CD4-positive, alpha-beta T cell treated with Interleukin-4 for 4 hours (primary cell): ENCODE measurements at regions not wholly inside any gene's neighbourhood (a gene's known extent, or its start where the extent isn't known, plus 50 kb on each side); places are given as distances from the start of the nearest gene placed in this dataset.

Source experiments
- DNase-seq: peaks from one replicate; pipeline ENCODE4 v3.0.0-alpha.2; 2020

DNA sequence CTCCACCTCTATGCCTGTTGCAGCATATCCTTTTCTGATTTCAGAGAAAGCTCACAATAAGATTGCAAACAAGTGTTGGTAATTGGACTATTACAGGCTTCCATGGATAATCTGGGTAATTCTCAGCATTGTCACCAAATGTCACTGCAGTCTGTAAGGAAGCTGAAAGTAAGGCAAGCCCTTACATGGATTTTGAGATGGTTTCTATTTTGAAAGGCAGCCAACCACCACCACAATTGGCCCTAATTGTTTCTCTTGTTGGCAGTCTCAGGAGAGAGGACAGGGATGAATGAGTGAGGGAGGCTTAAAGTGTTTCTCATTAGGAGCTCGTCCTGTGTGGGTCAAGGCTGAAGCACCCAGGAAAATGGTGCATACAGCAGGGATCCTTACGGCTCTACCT lies 879.9 kb downstream of the TUSC7 start:
- no peak for DNase-seq

DNA sequence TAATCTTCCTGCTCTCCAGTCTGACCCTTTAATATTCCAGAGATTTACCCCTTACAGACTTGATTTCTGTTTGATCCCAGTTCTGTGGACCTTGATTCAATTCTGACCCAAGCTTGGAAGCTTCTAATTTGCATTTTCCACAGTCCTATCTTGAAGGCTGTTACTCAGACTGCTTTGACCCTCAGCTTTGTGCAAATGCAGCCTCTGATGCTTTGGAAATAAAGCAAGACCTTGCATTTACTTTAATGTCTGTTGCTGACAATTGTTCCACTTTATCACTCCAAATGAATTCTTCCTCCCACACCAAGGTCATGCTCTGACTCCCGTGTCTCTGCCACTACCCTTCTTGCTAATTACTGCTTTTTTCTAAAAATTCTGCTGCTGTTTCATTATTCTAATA lies 886.0 kb downstream of the TUSC7 start:
- DNase-seq, result no peak

DNA sequence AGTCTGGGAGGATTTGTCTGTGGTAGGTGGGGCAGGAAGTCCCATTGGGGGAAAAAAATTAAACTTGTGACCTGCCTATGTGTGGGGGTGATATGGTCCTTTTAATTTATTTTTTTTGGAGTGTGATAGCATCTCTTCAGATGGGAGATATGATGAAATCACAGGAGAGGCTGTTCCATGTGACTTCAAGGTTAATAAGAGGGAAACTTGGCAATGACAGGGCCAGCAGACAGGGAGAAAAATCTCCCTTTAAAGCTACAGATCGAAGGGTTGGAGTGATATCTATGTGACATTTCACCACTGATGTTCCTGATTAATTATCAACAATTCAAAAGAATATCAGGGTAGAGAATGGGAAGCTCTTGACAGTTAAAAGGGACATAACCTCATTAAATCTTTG lies 886.9 kb downstream of the TUSC7 start:
- no peak for DNase-seq

DNA sequence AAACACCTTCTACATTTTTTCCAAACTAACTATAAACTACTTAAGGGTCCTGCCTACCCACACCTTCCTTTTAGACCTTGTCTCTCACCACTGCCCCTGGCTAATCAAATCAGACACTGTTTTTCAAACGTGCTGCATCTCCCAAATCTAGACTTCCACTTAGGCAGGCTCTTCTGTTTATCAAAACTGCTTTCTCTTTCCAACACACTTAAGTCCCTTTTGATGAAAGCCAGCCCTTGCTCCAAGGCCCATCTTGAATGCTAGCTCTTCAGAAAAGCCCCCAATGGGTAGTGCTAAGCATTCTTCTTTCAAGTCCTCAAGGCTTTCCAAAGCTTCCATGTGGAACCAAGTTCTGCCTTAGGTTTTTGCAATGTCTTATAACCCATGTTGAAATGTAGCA lies 888.3 kb downstream of the TUSC7 start:
- no peak for DNase-seq

DNA sequence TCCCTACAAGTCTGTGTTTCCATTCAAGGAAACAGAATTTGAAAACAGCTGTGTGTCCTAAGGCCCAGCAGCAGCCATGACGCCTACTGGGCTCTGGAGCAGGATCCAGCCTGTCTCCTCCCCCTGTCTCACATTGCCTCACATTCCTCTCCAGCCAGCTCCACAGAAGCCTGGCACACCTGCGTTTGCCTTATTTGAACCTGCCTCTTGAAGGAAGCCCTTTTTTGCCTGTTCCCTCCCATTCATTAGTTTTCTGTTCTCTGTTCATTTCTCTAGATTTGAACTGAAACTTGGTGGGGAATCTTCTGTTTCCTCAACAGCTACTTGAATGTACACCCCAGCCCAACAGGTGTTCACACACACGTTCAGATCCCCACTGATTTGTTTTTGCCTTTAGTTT lies 890.5 kb downstream of the TUSC7 start:
- no peak for DNase-seq

DNA sequence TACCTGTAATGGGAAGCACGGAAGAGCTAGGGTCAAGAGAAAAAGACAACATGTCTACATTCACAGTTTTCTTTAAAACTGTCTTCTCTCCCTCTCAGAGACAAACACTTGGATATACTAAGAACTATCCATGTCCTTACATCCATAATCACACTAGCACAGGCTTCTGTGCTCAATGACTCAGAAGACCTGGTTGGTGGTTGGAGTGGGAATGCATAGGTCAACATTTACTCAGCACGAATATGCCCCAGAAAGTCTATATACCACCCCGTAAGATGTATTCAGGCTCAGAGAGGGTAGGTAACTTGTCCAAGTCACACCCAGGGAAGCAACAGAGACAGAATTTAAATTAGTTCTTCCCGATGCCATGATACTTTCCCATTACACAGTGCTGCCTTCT lies 891.1 kb downstream of the TUSC7 start:
- no peak for DNase-seq

DNA sequence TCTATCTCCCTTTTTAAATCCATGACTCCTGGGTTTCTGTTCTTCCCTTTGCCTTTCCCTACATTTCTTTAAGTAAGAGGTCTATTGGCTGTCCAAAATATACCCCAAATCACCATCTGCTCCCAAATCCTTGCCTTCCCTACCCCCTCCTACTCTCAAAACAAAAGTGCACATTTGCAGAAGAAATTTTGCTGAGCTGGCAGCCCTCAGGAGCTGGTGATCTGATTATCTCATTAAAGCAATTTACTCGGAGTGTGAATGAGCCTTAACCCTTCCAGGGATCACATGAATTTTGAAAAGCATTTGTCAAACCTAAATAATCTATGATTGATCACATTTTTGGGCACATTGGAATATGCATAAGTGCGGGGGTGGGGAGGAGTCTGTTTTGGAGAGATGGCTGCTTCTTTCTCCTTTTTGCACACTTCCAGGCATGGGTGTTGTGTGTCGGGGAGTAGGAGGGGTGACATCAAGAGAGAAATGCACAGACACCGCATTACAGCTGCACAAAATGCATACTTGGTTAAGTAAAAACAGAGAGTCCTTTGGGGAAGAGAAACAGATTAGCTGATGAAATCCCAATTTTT lies 892.6 kb downstream of the TUSC7 start:
- DNase-seq, result no peak

DNA sequence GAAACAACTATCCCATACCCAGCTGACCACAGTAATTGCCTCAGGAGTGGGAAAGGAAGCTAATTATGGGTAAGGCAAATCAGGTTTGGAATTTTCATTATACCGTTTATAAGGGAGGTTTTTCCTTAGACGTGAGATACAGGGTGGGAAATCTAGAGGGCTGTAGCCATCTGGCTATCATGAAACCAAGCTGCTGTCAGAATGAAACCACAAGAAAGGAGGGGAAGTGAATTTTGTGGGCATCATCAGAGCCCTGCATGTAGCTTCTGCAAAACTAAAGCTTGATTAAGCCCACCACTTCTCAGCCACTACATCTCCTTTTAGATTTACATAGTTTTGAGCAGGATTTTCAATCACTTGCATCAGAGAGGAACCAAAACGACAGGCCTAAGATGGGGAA lies 893.5 kb downstream of the TUSC7 start:
- no peak for DNase-seq

DNA sequence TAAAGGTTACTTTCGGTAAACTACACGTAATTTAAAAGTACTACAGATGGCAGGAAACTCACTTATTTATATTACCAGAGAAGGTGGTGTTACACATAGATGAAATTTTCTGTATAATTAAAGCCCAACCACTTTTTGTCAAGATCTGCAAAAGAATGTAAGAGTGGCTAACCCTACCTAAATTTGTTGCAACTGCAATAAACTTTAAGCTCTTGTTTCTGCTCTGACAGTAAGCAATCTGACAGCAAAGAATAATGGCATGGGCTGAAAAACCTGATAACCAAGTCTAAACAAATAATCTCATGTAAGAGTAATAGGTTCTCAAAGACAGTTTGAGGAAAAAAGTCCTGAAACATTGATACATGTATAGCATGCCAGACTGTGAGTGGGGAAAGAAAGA lies 897.3 kb downstream of the TUSC7 start:
- no peak for DNase-seq

DNA sequence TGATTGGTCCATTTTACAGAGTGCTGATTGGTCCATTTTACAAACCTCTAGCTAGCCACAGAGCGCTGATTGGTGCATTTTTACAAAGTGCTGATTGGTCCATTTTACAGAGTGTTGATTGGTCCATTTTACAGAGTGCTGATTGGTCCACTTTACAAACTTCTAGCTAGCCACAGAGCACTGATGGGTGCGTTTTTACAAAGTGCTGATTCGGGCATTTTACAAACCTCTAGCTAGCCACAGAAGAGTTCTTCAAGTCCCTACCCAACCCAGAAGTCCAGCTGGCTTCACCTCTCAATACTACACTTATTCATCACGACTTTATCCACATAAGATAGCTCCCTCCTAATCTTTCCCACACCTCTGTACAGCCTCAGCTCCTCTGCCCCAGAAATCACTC lies 899.8 kb downstream of the TUSC7 start:
- DNase-seq, result no peak

DNA sequence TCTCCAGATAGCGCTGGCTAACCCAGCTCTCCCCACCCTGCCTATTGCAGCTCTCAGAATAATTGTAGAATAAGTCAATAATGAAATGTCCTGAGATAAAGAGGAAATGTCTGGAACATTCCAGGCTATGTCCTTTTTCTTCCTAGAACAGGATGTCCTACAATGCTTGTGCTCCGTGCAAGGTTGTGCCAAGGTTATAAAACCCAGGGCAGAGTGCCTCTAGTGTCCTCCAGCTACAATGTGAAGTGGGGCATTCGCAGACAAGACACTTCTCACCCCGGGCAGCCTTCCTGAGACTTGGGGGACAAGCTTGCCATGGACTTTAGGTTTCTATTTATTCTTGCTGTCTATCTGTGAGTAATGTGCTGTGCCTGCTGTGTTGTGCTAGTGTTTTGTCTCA lies 900.6 kb downstream of the TUSC7 start:
- DNase-seq, result no peak

DNA sequence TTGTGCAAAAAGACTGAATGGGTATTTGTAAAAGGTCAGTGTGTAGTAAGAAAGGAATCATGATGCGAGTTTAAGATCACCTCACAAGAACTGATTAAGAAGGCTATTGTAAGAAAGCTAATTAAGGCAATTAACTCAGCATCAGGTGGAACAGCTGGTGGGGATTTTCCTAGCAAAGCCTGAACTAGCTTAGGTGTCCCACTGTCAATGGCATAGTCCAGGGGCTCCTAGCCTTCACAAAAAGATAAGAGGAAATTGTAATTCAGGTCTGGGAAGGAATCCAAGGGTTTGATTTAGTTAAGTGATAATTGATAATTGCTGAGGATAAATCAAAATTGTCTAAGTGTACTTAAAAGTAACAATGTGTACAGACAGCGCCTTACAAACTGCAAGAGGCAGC lies 901.6 kb downstream of the TUSC7 start:
- no peak for DNase-seq

DNA sequence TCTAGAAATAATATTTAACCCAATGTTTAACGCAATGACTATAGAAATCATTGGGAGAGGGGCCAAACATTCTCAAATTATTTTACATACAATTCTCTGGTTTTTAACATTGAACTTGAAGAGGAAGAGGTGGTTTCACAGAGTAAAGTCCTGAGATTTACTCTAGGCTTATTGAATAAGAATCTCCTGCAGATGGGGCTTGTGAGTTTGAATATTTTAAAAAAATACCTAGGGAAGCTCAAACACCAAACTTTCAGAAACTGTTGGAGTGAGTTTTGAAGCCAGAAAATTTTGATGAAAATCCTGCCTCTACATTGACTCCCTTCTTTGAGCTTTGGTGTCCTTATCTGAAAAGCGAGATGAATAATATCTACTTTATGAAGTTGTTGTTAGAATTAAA lies 906.6 kb downstream of the TUSC7 start:
- DNase-seq, result no peak

DNA sequence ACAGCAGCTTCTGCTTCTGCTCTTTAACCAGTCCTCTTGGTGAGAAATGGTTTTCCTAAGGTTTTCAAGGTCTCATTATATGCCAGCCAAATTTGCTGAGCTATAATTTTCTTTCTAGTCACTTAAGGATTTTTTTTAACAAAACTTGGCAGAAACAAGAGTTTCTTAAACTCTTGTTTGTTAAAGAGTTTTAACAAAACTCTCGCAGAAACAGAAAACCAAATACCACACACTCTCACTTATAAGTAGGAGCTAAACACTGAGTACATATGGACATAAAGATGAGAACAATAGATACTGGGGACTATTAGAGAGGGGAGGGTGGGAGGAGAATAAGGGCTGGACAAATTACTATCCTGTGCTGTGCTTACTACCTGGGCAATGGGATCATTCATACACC lies 908.3 kb downstream of the TUSC7 start:
- no peak for DNase-seq

DNA sequence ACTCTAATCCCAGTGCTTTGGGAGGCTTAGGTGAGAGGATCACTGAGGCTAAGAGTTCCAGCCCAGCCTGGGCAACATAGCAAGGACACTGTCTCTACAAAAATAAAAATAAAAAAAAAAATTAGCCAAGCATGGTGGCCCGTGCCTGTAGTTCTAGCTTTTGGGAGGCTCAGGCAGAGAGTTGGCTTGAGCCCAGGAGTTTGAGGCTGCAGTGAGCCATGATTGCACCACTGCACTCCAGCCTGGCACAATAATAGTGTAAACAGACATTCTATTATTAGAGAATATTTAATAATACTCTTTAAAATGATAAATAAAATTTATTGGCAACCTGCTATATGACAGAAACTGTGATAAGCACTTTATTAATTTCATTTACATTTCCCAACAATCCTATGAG lies 908.9 kb downstream of the TUSC7 start:
- no peak for DNase-seq

DNA sequence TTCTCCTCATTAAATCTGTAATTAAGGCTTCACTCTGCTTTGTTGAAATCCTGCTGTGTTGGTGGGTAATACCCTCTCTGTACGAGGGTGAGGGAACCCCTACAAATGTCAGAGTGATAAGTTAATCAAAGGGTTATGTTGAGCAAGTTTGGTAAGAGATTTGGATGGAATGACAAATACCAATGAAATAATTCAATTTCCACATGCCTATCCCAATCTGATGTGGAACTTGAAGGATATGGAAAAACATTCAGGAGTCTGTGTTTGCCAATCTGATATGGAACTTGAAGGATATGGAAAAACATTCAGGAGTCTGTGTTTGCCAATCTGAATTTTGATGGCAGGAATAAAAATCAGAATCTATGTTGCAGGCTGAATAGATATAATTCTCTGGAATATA lies 910.2 kb downstream of the TUSC7 start:
- DNase-seq, result no peak

DNA sequence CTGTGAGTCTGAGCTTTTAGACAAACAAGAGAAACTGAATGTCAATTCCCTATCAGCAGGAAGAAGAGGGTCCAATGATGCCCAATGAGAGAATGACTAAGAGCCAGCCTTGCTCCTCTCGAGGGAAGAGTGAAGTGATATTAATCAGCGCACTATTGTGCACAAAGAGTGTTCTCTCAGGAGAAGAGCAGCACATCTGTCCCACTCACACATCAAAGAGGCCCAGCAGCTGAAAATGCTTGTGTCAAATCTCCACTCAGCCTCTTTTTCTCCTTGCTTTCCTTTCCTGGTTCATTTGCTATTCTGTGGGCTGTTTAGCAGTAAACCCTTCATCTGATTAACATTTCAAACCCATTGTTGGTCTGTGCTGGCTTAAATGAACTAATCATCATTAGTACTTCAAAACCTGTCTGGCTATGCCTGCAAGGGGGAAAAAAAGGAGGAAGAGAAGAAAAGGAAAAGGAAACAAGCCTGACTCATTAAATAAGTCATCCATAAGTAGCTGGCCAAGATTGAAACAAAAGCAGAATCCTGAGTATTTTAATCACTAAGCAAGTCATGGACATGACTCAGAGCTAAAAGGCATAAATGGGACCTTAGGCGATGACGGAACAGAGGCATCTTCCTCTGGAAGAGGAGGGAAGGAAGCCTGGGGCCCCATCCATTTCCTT lies 912.7 kb downstream of the TUSC7 start:
- DNase-seq, result no peak

DNA sequence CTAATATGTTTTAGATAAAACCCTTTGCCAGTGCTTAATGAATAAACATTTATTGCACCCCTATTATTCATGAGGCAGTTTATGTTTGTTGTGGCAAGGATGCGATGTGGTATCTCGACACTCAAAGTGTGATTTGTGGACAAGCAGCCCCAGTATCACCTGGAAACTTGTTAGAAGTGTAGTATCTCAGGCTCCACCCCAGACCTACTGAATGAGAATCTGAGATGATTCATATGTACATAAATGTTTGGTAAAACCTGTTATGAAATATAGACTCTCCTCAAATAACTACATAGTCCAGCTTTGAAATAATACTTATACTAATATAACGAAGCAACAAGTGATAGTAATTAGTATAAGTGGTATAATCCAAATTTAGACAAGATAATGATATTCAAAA lies 914.8 kb downstream of the TUSC7 start:
- DNase-seq, result no peak

DNA sequence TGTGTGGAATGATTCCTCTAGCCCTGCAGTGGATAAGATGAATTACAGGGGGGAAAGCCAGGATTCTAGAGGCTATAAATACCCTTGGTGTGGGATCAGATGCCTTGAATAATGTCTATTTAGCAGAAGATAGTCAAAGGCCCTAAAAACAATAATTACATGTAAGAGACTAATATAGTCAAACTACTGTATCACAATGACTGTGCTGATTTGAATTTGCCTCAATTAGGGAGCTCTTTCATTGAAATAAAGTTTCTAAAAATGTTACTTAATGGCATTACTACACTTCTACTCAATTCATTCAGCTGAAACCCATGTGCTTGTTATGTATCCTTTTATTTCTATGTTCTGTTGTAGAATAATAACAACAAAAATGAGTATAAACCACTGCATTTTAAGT lies 915.6 kb downstream of the TUSC7 start:
- DNase-seq, result no peak

DNA sequence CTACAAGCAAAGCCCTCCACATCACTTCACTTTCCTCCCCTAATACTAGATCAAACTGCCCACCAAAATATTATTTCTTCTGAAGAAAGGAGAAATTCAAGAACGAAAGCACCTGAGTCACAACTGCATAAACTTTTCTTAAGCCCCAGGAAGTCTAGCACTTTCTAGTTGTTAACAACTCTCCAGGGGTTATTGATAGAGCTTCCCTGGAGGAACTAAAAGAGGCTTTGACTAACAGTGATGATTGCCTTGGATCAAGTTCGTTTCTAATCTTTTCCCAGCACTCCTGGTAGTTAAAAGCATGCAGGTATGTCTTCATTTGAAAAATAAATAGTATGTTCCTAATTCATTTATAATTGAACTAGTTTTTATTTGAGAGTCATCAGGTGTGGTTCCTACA lies 917.0 kb downstream of the TUSC7 start:
- DNase-seq, result no peak

DNA sequence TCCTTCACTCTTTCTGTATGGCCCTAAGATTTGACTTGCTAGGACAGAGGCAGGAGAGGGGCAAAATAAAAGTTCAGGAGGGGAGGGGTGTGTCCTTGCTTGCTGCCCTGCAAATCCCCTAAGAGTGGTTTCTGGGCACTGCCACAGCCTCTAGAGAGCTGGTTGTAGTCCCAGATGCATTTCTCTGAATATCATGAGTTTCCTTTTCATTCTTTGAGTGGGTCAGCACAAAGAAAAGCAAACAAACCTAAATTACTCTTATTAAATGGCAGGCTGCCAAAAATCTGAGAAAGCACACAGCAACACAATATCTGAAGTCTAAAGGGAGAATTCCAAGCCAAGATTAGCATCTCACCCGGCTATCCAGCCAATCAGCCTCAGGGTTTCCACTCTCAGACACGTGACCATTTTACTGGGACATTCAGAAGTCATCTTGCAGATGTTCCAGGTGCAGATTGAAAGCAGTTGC lies 919.3 kb downstream of the TUSC7 start:
- no peak for DNase-seq

DNA sequence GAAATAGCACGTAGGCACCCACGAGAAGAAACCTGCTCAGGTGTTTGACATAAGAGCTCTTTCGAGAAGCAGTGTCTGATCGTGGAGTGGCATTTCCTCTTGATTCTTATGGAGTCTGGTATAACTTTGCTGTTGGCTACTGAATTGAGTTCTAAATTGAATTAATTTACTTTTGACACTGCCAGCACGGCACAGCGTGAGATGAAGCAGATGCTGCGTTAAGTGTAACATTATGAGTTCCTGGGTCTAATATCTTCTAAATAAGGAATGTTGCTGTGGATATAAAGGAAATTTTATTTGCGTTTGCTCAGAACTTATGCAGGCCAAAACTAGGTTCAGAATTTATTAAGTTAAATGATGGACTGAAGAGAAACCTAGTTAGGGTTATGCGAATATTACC lies 919.9 kb downstream of the TUSC7 start:
- no peak for DNase-seq

DNA sequence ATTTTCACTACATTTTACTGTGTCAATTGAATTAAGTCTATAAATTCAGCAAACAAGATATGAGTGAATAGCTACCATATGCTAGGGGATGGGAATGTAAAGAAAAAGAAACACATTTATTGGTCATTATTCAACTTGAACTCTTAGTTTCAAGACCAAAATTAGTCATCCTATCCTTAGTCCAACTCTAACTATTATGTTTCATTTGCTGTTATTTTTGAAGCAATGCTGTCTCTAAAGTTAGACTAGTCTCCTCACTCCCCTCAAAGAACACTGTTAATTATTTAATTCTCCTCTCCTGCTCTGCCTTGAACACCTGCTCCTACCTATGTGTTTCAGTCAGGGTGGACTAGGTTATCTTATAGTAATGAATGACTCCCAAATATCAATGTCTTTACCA lies 920.9 kb downstream of the TUSC7 start:
- no peak for DNase-seq

DNA sequence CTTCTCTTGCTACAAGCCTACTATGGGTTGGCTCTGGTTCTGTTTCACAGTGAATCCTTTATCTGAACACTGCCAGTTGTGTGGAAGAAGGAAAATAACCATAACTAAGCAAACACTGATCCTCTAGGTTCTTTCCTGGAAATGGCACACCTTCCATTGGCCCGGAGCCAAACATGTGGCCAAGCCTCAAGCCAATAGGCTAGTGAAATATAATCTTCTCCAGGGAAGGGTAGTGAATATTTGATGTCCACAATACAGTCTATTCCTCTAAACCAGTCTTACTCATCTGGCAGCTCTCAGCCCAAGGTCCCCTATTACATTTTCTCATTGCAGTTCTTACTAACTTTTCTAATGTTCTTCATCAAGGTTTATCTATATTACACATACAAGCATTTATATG lies 921.3 kb downstream of the TUSC7 start:
- no peak for DNase-seq

DNA sequence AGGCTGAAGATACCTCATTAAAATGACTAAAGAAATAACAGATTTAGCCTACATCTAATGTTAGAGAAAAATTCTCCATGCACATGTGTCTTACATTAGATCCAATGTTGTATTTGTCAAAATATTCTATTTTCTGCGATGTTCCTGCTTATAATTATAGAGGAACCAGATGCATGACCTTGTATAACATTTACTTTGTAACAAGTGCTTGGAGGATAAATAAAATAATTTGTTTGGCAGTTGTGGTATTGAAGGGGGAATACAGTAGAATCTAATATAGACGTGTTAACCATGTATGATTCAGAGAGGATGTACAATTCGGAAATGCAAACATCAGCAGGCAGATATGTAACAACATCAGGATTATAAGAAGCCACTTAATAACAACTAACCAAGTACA lies 922.2 kb downstream of the TUSC7 start:
- no peak for DNase-seq
